ENCODE measurements at regions not wholly inside any gene's neighbourhood (a gene's known extent, or its start where the extent isn't known, plus 50 kb on each side); places are given as distances from the start of the nearest gene placed in this dataset.

- TF ChIP-seq CTCF (IDR thresholded peaks at IDR 0.05) = no peak
- ATAC-seq (ENCODE audit: low FRiP score) = no peak
- DNase-seq (ENCODE audit: low spot score) = no peak
Measured at GRCh38 chr3:34583451-34583850, 785.0 kb downstream of the PDCD6IP start.

DNA sequence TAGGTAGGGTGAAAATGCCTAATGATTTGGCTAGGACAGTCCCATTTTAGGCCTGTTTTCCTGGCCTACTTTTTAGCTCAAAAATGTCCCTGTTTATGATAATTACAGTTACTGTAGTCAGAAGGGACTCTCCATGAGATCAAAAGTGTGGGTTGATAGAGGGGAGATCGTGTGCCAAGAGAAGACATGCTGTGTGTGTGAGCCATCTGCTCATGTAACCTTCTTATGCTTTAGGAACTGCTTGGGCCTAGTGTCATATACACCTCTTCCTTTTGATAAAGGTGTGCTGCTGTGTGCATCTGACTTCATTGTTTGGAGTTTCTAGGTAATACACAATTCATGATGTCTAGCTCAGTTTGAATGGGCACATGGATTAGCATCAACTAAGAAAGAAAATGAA lies 786.5 kb downstream of the PDCD6IP start:
- TF ChIP-seq CTCF (IDR thresholded peaks at IDR 0.05) = no peak
- ATAC-seq (ENCODE audit: low FRiP score) = no peak
- no peak for DNase-seq (ENCODE audit: low spot score)

GRCh38 chr3:34599595-34599994 lies 801.2 kb downstream of the PDCD6IP start:
- DNase-seq (ENCODE audit: low spot score) (no peak), ATAC-seq (ENCODE audit: low FRiP score) (no peak)
- no peak for TF ChIP-seq CTCF (IDR thresholded peaks at IDR 0.05)

- ATAC-seq (ENCODE audit: low FRiP score) (no peak), DNase-seq (ENCODE audit: low spot score) (no peak)
- TF ChIP-seq CTCF (IDR thresholded peaks at IDR 0.05) = no peak
Measured at GRCh38 chr3:34619990-34620389, 821.6 kb downstream of the PDCD6IP start.

GRCh38 chr3:34626699-34627098 lies 828.3 kb downstream of the PDCD6IP start:
- DNase-seq (ENCODE audit: low spot score) = no peak
- TF ChIP-seq CTCF (IDR thresholded peaks at IDR 0.05) = no peak
- no peak for ATAC-seq (ENCODE audit: low FRiP score)

- no peak for TF ChIP-seq CTCF (IDR thresholded peaks at IDR 0.05)
- DNase-seq (ENCODE audit: low spot score) = no peak
- ATAC-seq (ENCODE audit: low FRiP score) = no peak
Measured at GRCh38 chr3:34634939-34635338, 836.5 kb downstream of the PDCD6IP start.

GRCh38 chr3:34635352-34635850 lies 837.0 kb downstream of the PDCD6IP start:
- no peak for TF ChIP-seq CTCF (IDR thresholded peaks at IDR 0.05)
- DNase-seq (ENCODE audit: low spot score) (no peak), ATAC-seq (ENCODE audit: low FRiP score) (no peak)

Data from omental fat pad (tissue), 3 donors.